ENCODE measurements at regions not wholly inside any gene's neighbourhood (a gene's known extent, or its start where the extent isn't known, plus 50 kb on each side); places are given as distances from the start of the nearest gene placed in this dataset.
A peak's percentile ranks its signal among the peaks of the same experiment; 100 is the strongest.

GRCh38 chr2:235312571-235312970 is 181.3 kb upstream of the AGAP1 start:
- no peak for DNase-seq

GRCh38 chr2:235314371-235314930 is 179.4 kb upstream of the AGAP1 start:
- DNase-seq = peak; percentile 86

- DNase-seq = no peak
Observed at GRCh38 chr2:235319095-235319494, 174.7 kb upstream of the AGAP1 start.

GRCh38 chr2:235320326-235320725 is 173.5 kb upstream of the AGAP1 start:
- no peak for DNase-seq

GRCh38 chr2:235324324-235324723 is 169.5 kb upstream of the AGAP1 start:
- DNase-seq = no peak

GRCh38 chr2:235325151-235325550 is 168.7 kb upstream of the AGAP1 start:
- no peak for DNase-seq

GRCh38 chr2:235328991-235329390 is 164.9 kb upstream of the AGAP1 start:
- DNase-seq = no peak

GRCh38 chr2:235330775-235331451 is 162.9 kb upstream of the AGAP1 start:
- DNase-seq = no peak

GRCh38 chr2:235332240-235332890 is 161.5 kb upstream of the AGAP1 start:
- no peak for DNase-seq

GRCh38 chr2:235333076-235333475 is 160.8 kb upstream of the AGAP1 start:
- no peak for DNase-seq

GRCh38 chr2:235334179-235334578 is 159.7 kb upstream of the AGAP1 start:
- DNase-seq = no peak

- no peak for DNase-seq
Observed at GRCh38 chr2:235343156-235343774, 150.6 kb upstream of the AGAP1 start.

GRCh38 chr2:235343869-235344268 is 150.0 kb upstream of the AGAP1 start:
- DNase-seq = no peak

- DNase-seq = no peak
Observed at GRCh38 chr2:235345745-235346144, 148.1 kb upstream of the AGAP1 start.

- no peak for DNase-seq
Observed at GRCh38 chr2:235347691-235348090, 146.2 kb upstream of the AGAP1 start.

- no peak for DNase-seq
Observed at GRCh38 chr2:235348329-235348728, 145.5 kb upstream of the AGAP1 start.

GRCh38 chr2:235350234-235350633 is 143.6 kb upstream of the AGAP1 start:
- no peak for DNase-seq

- DNase-seq = no peak
Observed at GRCh38 chr2:235352541-235352940, 141.3 kb upstream of the AGAP1 start.

- DNase-seq = no peak
Observed at GRCh38 chr2:235357881-235358280, 136.0 kb upstream of the AGAP1 start.

GRCh38 chr2:235358981-235359471 is 134.8 kb upstream of the AGAP1 start:
- DNase-seq = no peak

- peak; percentile 33 for DNase-seq
Observed at GRCh38 chr2:235360446-235360845, 133.4 kb upstream of the AGAP1 start.

- DNase-seq = no peak
Observed at GRCh38 chr2:235365743-235366142, 128.1 kb upstream of the AGAP1 start.

- no peak for DNase-seq
Observed at GRCh38 chr2:235366390-235366789, 127.5 kb upstream of the AGAP1 start.

GRCh38 chr2:235366807-235367206 is 127.0 kb upstream of the AGAP1 start:
- DNase-seq = peak; percentile 77

All from NCI-H2029 (cell line).